HG03095 (cell line): ENCODE measurements at regions not wholly inside any gene's neighbourhood (a gene's known extent, or its start where the extent isn't known, plus 50 kb on each side); places are given as distances from the start of the nearest gene placed in this dataset.
"Not testable (repeated sequence)": the region's sequence is repeated elsewhere in the genome, so short reads cannot be mapped to it uniquely, and the experiment has no call there.

Experiments
- ATAC-seq: cut with Tn5 transposase; IDR thresholded peaks from one replicate; pipeline ENCODE4 v1.9.1; 2021; ENCODE audit warnings: moderate library complexity; ENCODE audit not compliant: unreplicated experiment

DNA sequence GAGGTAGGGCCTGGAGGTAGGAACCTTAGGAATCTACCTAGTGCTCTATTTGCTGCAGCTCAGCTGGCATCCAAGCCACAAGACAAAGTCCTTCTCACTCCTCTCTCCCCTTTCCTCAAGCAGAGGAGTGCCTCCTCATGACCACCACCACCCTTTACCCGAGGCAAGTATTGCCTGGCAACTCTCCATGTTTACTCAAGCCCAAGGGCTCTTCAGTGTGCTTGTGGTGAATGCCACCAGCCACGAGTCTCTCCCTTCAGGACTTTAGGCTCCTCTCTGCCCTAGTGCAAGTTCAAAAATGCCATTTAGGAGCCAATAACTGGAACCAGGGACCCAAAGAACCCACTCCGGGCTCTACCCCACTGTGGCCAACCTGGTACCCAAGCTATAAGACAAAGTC is 514.5 kb upstream of the RGMB start:
- ATAC-seq = no peak

DNA sequence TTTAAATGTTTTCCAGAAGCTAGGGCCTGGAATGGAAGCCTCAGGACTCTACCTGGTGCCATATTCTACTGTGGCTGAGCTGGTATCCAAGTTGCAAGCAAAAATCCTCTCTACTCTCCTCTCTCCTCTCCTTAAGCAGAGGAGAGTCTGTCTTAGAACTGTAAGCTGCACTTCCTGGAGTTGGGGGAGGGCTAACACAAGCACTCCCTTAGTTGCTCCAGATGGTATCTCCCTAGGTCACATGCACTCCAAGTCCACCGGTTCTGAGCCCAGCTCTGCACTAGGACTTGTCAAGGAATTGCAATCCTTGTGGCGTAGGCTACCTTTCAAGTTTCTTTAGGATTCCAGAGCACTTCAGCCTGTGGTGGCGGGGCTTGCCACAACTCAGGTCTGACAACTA is 513.9 kb upstream of the RGMB start:
- no peak for ATAC-seq

DNA sequence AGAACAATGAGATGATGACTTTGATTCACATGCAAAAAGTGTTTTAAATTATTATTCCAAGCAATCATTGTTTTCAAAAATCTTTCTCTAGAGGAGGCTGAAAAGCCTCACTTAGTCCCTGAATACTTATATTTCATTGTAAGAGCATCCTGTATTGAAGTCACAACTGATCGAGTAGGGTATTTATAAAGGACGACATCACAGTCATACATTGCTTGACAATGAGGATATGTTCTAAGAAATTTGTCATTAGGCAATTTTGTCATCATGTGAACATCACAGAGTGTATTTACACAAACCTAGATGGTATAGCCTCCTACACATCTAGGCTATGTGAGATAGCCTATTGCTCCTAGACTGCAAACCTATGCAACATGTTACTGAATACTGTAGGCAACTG is 510.4 kb upstream of the RGMB start:
- ATAC-seq = no peak

- ATAC-seq = no peak
Observed at GRCh38 chr5:98268162-98268860, 505.2 kb upstream of the RGMB start.

DNA sequence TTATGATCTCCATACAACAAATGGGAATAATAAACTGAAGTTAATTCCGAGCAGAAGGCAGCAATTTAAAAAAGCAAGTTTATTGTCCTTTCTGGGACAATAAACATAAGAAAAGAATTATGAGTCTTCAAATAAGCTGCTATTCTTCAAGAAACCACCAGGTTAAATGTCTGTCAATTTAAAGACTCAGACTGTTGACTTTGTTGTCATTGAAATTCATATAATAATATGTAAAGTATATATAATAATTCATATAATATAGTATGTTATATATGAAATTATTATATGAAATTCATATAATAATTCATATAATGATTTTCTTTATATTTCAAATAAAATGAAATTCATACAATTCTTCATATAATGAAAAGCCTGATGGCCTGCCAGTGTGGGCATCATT is 497.5 kb upstream of the RGMB start:
- ATAC-seq = no peak

- ATAC-seq = no peak
Observed at GRCh38 chr5:98282521-98282920, 490.9 kb upstream of the RGMB start.

DNA sequence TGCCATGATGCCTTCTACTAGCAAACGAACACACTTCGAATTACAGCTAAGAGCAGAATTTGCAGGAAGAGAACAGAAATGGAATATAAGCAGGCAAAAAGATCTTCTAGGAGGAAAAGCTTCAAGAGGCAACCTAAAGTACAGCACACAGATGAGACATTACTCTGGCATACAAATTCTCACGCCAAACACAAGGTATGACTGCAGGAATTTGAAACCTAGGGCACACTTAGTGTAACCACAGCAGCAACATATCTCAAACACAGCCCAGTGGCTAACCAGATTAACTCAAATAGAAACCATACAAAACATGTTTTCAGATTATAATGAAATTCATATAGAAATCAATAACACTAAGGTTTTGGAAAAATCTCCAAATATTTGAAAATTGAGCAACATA is 481.0 kb upstream of the RGMB start:
- no peak for ATAC-seq

DNA sequence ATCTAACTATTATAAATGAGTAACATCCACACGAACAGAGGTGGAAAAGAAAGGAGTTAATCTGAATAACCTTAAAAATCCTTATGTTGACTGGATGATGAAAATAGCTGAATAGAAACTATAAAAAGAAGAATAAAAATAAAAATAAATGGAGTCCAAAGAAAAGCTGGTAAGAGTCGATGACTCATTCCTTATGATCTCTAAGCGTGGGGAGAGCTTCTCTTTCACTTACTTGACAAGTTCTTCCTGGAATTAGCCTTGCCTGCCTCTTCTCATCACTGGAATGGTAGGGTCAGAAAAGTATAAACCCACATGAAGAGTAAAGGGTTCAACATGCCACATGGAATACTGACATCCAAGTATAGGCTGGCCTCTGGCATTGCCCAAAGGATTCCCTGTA is 477.0 kb upstream of the RGMB start:
- ATAC-seq = no peak

DNA sequence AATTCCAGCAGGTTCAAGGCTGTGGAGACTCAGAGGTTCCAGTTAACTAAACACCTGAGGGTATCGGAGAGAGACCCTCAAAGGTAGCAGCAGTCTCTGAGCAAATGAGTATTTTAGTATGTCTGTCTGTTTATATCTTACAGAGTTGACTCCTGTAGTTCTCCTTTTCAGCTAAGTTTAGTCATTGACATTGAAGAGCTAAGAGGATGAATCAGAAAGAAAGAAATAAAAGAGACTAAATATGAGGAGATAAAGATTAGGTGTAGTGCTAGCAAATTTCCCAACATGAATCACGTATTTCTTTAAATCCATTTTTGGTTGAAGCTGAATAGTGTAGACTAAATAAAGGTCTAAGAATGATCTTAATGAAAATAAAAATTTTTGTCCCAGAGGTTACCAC is 474.0 kb upstream of the RGMB start:
- no peak for ATAC-seq

DNA sequence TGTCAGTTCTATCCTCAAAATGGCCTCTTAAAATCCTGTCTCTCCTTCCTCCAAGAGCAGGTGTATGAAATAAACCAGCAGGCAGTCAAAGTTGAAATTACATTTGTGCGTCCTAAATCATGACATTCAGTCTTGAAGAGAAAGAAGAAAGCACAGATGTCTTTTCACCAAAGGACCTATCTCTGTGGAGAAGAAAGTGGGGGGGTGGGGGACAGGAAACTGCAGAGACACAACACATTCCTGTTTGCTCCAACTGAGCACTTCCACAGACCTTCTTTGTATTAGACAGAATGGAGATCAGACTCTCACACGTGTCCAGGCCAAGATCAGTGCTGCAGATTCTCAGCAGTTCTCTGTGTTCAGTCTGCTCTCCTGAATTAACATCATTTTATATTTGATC is 471.9 kb upstream of the RGMB start:
- no peak for ATAC-seq

DNA sequence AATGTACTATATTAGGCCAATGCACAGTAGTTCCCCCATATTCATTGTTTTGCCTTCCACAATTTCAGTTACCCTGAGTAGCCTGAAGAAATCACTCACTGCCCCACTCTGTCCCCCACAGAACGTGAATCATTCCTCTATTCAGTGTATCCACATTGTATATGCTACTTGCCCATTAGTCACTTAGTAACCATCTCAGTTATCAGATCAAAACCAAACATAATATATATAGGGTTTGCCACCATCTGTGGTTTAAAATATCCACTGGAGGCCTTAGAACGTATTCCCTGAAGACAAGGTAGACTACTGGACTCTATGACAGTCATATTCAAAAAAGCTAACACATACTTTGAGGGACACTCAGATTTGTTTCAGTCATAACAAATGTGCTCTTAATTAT is 465.7 kb upstream of the RGMB start:
- ATAC-seq = no peak

DNA sequence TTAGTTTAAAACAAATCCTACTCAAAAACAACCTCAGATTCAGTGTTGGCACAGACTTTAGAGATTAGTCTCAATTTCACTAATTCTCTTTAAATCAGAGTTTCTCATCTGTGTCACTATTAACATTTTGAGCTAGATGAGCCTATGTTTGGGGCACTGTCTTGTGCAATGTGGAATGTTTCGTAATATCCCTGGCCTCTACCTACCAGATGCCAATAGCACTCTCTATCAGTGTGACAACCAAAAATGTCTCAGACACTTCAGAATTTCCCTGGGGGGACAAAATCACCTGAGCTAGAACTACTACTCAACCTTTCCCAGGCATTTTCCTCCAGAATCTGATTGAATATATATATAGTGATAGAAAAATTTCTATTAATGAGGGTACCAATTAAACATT is 465.2 kb upstream of the RGMB start:
- ATAC-seq = no peak

DNA sequence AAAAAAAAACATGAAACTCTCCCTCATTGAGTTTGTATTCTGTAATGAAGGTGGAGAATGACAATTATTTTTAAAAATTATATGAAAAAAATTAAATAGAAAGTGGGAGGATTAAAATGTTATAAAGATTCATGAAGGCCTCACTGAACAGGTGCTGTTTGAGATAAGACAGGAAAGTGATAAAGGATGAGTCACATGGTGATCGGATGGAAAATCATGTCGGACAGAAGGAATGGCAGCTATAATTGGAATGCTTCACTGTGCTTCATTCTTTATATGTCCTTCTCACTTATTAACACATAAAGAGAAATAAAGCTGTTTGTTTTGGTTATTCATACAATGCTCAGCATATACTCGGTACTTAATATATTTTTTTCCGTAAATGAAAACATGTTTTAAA is 464.5 kb upstream of the RGMB start:
- no peak for ATAC-seq

GRCh38 chr5:98309785-98310598 is 463.5 kb upstream of the RGMB start:
- peak; percentile 81 for ATAC-seq

GRCh38 chr5:98314292-98314691 is 459.2 kb upstream of the RGMB start:
- ATAC-seq = no peak

DNA sequence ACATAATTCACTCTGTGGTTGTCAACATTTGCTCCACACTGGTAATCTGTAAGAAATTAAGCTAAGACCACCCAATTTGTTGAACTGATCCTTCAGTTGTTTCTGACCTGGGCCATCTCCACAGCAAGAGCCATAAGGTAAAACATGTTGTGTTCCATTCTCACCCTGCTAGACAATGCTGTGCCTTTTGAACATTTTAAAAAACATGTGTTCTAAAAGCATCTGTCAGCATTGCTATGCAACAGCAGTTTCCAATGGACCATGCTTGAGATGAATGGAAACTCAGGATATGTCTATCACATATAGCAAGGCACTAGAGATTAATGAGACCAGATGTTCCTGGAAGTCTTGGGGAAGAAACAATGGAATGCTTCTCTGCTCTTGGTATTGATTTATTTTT is 455.1 kb upstream of the RGMB start:
- no peak for ATAC-seq

GRCh38 chr5:98319299-98320011 is 454.0 kb upstream of the RGMB start:
- ATAC-seq = no peak

DNA sequence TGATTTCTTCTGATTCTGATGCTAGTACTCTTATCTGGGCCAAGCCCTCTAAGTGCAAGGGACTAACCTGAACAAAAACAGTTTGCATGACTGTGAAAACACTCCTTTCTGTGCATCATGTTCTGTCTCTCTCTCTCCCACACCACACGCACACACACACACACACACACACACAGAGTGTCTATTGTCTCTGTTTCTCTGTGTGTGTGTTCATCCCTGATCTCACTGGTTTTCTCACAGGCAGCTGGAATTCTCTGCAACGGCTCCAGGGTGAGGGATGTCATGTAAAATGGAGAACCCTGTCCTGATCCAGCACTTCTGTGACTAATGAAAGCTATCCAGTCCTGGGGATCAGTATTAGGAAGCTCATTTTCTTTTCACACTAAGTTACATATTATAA is 453.1 kb upstream of the RGMB start:
- no peak for ATAC-seq

- no peak for ATAC-seq
Observed at GRCh38 chr5:98321361-98321760, 452.1 kb upstream of the RGMB start.

- not testable (repeated sequence) for ATAC-seq
Observed at GRCh38 chr5:98325187-98325586, 448.3 kb upstream of the RGMB start.

- ATAC-seq = no peak
Observed at GRCh38 chr5:98328015-98328414, 445.4 kb upstream of the RGMB start.

- no peak for ATAC-seq
Observed at GRCh38 chr5:98330871-98331270, 442.6 kb upstream of the RGMB start.
